ENCODE measurements at regions not wholly inside any gene's neighbourhood (a gene's known extent, or its start where the extent isn't known, plus 50 kb on each side); places are given as distances from the start of the nearest gene placed in this dataset.

DNA sequence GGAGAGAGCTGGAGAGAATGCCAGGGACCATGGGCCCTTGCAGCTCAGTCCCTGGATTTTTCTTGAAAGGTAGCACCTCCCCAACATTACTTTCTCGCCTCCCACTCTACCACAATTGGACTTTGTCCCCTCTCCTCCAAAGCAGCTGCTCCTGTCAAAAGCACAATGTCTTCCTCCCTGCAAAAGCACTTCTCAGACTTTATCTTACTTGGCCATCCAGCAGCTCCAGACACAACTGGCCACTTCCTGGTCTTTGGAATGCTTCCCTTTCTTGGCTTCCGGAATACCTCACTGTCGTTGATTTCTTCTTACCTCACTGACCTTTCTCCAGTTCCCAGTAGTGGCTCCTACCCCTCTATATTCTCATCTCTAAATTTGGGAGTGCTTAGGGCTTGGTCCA is 134.6 kb upstream of the PROK2 start:
- DNase-seq (ENCODE audit: low read depth) = no peak
- TF ChIP-seq, protein P1, sequence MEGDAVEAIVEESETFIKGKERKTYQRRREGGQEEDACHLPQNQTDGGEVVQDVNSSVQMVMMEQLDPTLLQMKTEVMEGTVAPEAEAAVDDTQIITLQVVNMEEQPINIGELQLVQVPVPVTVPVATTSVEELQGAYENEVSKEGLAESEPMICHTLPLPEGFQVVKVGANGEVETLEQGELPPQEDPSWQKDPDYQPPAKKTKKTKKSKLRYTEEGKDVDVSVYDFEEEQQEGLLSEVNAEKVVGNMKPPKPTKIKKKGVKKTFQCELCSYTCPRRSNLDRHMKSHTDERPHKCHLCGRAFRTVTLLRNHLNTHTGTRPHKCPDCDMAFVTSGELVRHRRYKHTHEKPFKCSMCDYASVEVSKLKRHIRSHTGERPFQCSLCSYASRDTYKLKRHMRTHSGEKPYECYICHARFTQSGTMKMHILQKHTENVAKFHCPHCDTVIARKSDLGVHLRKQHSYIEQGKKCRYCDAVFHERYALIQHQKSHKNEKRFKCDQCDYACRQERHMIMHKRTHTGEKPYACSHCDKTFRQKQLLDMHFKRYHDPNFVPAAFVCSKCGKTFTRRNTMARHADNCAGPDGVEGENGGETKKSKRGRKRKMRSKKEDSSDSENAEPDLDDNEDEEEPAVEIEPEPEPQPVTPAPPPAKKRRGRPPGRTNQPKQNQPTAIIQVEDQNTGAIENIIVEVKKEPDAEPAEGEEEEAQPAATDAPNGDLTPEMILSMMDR (IDR thresholded peaks at IDR 0.05; ENCODE audit: low read length, missing control alignments) = no peak
- no peak overlapping the region for H3K4me3 ChIP-seq (replicated peaks; ENCODE audit: low read depth, low read length)

DNA sequence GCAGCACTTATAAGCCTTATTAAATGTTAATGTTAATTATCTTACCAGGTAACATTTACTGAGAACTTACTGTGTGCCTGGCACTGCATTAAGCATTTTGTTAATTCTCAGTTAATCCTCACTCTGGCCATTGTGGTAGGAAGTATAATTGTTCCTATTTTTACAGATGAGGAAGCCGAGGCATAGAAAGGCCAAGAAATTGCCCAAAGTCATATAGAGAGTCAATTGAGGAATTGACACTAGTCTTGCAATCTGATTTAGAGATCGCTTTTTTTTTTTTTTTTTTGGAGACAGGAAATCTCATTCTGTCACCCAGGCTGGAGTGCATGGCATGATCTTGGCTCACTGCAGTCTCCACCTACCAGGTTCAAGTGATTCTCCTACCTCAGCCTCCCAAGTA is 132.6 kb upstream of the PROK2 start:
- TF ChIP-seq, protein P1 (IDR thresholded peaks at IDR 0.05; ENCODE audit: low read length, missing control alignments) = no peak
- no peak overlapping the region for H3K4me3 ChIP-seq (replicated peaks; ENCODE audit: low read depth, low read length)
- DNase-seq (ENCODE audit: low read depth) = no peak

DNA sequence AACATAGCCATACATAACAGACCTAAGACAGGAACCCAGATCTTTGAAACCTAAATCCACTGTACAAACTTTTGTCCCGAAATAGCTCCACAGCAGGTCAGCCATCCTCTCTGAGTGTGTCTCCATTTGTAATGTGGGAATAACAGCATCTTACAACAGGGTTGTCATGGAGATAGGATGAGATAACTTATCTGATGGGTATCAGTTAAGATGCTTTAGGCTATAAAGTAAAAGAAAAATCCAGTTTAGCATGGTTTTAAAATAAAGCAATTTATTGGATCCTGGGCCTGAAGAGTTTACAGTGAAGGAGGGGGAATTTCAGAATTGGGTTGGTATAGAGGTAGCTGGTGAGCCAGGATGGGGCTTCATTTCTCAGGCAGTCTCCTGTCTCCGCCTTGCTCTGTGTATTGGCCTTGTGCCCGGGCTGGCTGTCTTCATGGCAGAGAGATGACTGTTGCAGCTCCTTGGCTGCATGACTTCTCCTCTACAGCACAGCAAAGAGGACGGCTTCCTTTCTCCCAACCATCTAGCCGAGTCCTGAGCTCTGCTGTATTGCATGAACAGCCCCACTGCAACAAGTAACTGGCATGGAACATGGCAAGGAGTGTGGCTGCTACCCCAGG is 131.9 kb upstream of the PROK2 start:
- no peak overlapping the region for H3K4me3 ChIP-seq (replicated peaks; ENCODE audit: low read depth, low read length)
- TF ChIP-seq, protein P1 (IDR thresholded peaks at IDR 0.05; ENCODE audit: low read length, missing control alignments) = no peak
- peak; percentile 21 for DNase-seq (ENCODE audit: low read depth)

DNA sequence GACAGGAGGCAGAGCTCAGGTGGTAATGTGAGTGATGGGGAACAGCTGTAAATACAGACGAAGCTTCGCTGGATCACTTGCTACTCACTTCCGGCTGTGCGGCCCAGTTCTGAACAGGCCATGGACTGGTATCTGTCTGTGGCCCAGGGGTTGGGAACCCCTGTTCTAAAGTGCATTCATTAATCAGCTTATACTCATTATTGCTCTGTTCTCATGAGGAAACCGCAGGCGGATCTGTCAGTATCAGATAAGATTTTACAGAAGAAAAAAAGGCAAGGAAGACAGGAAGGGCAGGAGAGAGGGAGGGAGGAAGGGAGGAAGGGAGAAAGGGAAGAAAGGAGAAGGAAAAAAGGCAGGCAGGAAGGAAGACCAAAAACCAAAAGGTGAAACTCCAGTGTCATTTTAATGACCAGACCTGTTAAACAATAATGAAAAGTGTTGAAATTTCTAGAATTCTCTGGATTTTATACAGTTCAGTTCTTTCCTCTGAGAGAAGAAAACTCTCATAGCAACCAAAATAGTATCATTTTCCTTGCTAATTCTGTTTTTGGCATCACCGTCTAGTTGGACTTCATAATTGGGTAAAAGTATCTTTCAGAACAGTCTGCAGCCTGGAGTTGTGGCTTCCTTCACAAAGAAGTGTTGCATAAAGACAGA is 128.0 kb upstream of the PROK2 start:
- DNase-seq (ENCODE audit: low read depth) = no peak
- TF ChIP-seq, protein P1 (IDR thresholded peaks at IDR 0.05; ENCODE audit: low read length, missing control alignments) = no peak
- H3K4me3 ChIP-seq (replicated peaks; ENCODE audit: low read depth, low read length) = no peak overlapping the region

DNA sequence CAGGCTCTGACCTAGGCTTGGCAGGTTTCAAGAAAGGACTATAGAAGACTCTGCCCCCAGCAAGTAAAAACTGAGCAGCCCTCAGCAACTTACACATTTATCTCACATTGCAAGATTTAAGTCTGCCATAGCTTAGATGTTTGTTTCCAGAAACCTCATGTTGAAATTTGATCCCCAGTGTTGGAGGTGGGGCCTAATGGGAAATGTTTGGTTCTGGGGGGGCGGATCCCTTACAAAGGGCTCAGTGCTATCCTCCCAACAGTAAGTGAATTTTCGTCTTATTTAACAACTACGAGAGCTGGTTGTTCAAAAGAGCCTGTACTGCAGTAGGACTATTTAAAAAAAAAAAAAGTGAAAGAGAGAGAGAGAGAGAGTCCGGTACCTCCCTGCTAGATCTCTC is 125.2 kb upstream of the PROK2 start:
- TF ChIP-seq, protein P1 (IDR thresholded peaks at IDR 0.05; ENCODE audit: low read length, missing control alignments) = no peak
- peak; percentile 15 for DNase-seq (ENCODE audit: low read depth)

DNA sequence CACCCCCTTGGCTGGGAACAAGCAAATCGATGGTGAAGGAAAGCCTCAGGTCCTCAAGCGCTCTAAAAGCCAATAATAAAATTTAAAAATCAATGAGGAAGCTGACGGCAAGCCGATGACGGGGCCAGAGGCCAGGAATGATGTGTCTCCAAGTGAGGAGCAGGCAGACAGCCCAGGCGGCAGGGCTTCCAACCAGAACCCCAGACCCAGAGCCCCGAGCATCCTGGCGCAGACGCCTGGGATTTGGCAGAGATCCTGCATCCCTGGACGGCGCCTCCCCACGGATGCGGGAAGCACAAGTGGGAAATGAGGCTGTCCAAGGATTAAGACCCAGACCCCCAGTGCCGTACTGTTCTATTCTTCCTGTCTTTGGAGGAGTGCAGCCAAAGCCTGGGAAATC is 123.0 kb upstream of the PROK2 start:
- no peak for DNase-seq (ENCODE audit: low read depth)
- no peak overlapping the region for H3K4me3 ChIP-seq (replicated peaks; ENCODE audit: low read depth, low read length)
- TF ChIP-seq, protein P1 (IDR thresholded peaks at IDR 0.05; ENCODE audit: low read length, missing control alignments) = no peak

More for the DNA sequence above, 125.2 kb upstream of the PROK2 start:
- no peak overlapping the region for H3K4me3 ChIP-seq (replicated peaks; ENCODE audit: low read depth, low read length)

DNA sequence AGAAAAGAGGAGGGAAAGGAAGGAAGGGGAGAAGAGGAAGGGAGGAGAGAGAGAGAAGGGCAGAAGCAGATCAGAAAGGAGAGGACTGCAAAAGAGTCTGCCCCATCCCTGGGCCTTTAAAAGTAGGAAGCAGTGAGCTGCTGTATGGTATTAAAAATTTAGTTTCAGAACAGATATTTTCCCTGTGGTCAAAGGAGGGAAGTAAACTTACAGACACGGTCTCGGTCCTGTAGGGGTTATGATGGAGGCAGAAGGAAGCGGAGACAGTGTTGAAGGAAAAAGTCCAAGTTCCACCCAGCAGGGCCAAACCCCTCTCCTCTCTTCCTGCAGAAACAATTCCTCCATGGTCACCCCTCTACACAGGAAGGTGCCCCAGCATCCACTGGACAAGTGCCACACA is 122.0 kb upstream of the PROK2 start:
- H3K4me3 ChIP-seq (replicated peaks; ENCODE audit: low read depth, low read length) = no peak overlapping the region
- DNase-seq (ENCODE audit: low read depth) = no peak
- TF ChIP-seq, protein P1 (IDR thresholded peaks at IDR 0.05; ENCODE audit: low read length, missing control alignments) = no peak

All from fibroblast of pulmonary artery (primary cell).